ENCODE measurements at regions not wholly inside any gene's neighbourhood (a gene's known extent, or its start where the extent isn't known, plus 50 kb on each side); places are given as distances from the start of the nearest gene placed in this dataset.

DNA sequence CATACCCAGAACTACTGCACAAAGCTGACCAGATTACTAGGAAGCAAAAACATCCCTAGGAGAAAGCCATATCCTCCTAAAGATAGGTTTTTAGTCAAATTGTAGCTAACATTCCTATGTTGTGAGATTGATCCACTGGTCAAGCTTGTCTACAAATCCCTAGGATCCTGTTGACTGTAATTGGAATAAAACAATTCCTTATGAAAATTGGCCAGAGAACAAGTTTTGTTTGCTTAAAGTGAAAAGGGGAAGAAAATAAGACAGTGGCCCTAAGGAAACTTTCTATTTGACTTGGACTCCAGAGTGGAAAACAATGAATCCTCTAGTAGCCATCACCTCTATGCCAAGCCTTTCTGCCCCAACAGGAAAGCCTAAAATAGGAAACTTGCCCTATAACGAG, 645.2 kb upstream of the USP24 start:
- no peak for ATAC-seq
- DNase-seq: no peak
- Mint-ChIP-seq H3K4me3 (no peak overlapping the region), H3K27me3 (no peaks in the 10 kb centered on the region), H3K27ac (no peak overlapping the region), H3K9me3 (no peaks in the 10 kb centered on the region), H3K4me1 (no peaks in the 10 kb centered on the region)

DNA sequence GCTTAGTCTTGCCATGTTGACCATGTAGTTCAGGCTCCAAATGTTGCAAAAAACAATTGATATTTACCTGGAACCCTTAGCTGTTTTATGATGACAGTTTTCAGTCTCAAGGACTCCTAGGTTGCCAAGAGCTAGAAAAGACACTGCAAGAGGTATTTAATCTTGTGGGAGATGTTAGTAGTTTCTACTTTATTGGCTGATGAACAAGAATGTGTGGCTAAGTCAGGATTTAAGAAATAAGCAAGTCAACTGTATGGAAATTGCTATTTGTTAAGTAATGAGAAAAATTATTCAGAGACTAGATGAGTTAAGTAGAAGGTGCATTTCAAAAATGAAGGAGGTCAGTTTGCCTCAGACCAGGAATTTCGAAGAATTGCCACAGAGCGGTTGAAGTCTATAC, 639.7 kb upstream of the USP24 start:
- Mint-ChIP-seq H3K9me3 (no peaks in the 10 kb centered on the region), H3K4me3 (no peak overlapping the region), H3K4me1 (no peaks in the 10 kb centered on the region), H3K27me3 (no peaks in the 10 kb centered on the region), H3K27ac (no peak overlapping the region)
- ATAC-seq: no peak
- DNase-seq: no peak

GRCh38 chr1:55848906-55849305, 633.7 kb upstream of the USP24 start:
- Mint-ChIP-seq H3K27ac (no peak overlapping the region), H3K4me1 (no peaks in the 10 kb centered on the region), H3K27me3 (no peaks in the 10 kb centered on the region), H3K9me3 (no peaks in the 10 kb centered on the region), H3K4me3 (no peak overlapping the region)
- ATAC-seq: no peak
- no peak for DNase-seq

GRCh38 chr1:55846051-55846450, 630.9 kb upstream of the USP24 start:
- DNase-seq (no peak), ATAC-seq (no peak)
- no peaks in the 10 kb centered on the region for H3K4me1 Mint-ChIP-seq
- H3K27me3 Mint-ChIP-seq: no peaks in the 10 kb centered on the region
- H3K4me3 Mint-ChIP-seq: no peak overlapping the region
- H3K27ac Mint-ChIP-seq: no peak overlapping the region
- H3K9me3 Mint-ChIP-seq: no peaks in the 10 kb centered on the region

- Mint-ChIP-seq H3K27ac (no peak overlapping the region), H3K9me3 (no peaks in the 10 kb centered on the region), H3K4me3 (no peak overlapping the region), H3K4me1 (no peaks in the 10 kb centered on the region), H3K27me3 (peaks cover 8% of the 10 kb centered on the region)
- DNase-seq: no peak
- ATAC-seq: no peak
Observed at GRCh38 chr1:55844322-55844721, 629.2 kb upstream of the USP24 start.

GRCh38 chr1:55839626-55840025, 624.5 kb upstream of the USP24 start:
- ATAC-seq: no peak
- DNase-seq: no peak
- H3K4me3 Mint-ChIP-seq: no peak overlapping the region
- H3K27me3 Mint-ChIP-seq: peaks cover 17% of the 10 kb centered on the region
- no peaks in the 10 kb centered on the region for H3K9me3 Mint-ChIP-seq
- no peak overlapping the region for H3K27ac Mint-ChIP-seq
- H3K4me1 Mint-ChIP-seq: no peaks in the 10 kb centered on the region

DNA sequence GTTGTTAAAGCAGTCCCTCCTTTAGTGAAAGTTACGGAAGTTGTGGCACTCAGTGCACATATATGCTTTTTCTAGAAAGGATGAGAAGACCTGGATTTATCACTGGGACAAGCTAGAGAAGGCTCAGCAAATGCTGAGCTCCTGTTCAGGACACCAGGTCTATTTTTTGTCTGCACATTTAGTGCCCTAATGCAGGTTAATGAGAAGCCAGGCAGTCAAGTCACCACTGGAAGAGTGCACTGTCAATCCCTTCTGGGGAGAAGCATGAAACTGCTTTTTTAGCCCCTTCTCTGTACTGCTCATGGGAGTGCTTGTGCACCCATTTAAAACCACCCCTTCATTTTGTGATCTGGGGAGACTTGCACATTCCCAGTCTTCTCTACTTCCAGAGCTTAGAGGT, 624.1 kb upstream of the USP24 start:
- Mint-ChIP-seq H3K4me1 (no peaks in the 10 kb centered on the region), H3K9me3 (no peaks in the 10 kb centered on the region), H3K27ac (no peak overlapping the region), H3K27me3 (peaks cover 17% of the 10 kb centered on the region), H3K4me3 (no peak overlapping the region)
- no peak for ATAC-seq
- no peak for DNase-seq

DNA sequence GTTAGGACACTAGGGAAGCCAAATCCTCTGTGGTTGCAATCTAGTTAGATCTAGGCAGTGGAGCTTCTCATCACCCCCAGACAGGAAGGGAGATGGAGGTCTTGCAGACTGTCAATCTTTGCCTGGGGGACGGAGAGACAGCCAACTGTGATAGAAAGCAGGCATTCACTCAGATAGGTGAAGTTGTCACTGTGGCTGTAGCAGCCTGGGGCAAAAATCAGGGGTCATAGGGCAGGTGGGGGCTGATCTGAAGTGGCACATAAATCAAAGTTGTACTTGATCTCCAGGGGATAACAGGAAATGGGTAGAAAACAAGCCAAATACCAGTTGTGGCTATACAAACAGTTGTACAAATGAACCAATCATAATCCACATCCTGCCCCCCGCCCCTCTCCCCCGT, 620.9 kb upstream of the USP24 start:
- DNase-seq (no peak), ATAC-seq (no peak)
- Mint-ChIP-seq H3K9me3 (no peaks in the 10 kb centered on the region), H3K27me3 (peaks cover 22% of the 10 kb centered on the region), H3K4me3 (no peak overlapping the region), H3K27ac (no peak overlapping the region), H3K4me1 (no peaks in the 10 kb centered on the region)

DNA sequence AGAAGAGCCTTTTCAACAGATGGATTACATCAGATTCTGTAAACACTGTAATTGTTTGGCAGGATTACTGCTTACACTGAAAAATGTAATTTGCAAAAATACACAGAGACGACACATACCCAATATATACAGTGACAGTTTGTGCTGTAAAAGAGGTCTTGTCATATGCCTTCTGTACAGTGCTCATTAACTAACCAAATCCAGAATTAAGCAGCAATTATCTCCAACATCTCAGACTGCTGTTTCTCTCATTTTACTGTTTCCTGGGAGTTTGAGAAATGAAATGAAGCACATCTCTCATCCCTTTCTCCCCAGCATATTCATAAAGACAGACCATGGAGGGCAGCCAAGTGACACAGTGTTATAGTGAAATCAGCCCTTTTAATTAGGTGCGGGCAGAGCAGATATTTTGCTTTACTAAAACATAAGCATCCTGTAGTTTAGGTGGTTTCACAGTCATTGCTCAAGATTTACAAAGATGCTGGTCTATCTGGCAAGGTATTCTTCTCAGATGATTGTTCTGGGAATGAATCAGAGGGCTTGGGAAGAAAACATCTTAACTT, 618.4 kb upstream of the USP24 start:
- ATAC-seq (no peak), DNase-seq (no peak)
- Mint-ChIP-seq H3K27me3 (peaks cover 13% of the 10 kb centered on the region), H3K27ac (no peak overlapping the region), H3K4me3 (no peak overlapping the region), H3K4me1 (no peaks in the 10 kb centered on the region), H3K9me3 (no peaks in the 10 kb centered on the region)

DNA sequence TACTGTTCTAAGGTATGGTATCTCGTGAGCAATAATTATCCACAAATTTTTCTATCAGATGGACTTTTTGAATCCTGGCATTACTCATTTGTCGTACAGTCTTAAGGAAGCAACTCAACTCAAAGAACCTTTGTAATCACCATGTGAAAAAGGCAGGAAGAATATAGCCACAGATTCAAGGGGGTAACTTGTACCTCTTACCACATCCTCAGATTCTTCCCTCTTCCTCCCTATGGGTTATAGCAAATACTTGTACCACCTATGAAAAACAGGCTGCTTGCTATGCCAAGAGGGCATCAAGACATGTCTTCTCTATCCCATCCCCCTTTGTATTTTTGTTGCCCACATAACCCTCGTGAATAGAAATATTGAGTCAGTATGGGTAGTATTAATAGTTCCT, 616.6 kb upstream of the USP24 start:
- peaks cover 13% of the 10 kb centered on the region for H3K27me3 Mint-ChIP-seq
- no peak overlapping the region for H3K27ac Mint-ChIP-seq
- no peaks in the 10 kb centered on the region for H3K9me3 Mint-ChIP-seq
- H3K4me1 Mint-ChIP-seq: no peaks in the 10 kb centered on the region
- no peak for DNase-seq
- H3K4me3 Mint-ChIP-seq: no peak overlapping the region
- ATAC-seq: no peak

DNA sequence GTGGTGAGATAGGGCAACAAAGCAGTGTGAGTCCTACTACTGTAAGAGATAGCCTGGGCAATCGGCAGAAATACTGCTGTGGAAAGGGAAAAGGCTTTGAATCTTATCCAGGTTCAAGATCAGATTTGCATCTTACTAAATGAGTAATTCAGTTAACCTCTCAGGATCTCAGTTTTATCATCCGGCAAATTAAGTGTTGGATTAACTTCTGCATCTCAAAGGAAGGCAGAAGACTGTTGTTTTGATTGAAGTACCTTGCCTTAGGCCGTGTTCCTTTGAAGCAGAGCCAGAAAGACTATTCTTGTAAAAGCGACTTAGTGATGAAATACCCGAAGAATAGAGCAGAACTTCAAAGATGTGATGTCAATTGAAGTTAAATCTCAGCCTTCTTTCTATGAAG, 612.9 kb upstream of the USP24 start:
- no peak overlapping the region for H3K4me3 Mint-ChIP-seq
- H3K4me1 Mint-ChIP-seq: no peaks in the 10 kb centered on the region
- peaks cover 8% of the 10 kb centered on the region for H3K27me3 Mint-ChIP-seq
- no peak overlapping the region for H3K27ac Mint-ChIP-seq
- H3K9me3 Mint-ChIP-seq: no peaks in the 10 kb centered on the region
- ATAC-seq: no peak
- no peak for DNase-seq

DNA sequence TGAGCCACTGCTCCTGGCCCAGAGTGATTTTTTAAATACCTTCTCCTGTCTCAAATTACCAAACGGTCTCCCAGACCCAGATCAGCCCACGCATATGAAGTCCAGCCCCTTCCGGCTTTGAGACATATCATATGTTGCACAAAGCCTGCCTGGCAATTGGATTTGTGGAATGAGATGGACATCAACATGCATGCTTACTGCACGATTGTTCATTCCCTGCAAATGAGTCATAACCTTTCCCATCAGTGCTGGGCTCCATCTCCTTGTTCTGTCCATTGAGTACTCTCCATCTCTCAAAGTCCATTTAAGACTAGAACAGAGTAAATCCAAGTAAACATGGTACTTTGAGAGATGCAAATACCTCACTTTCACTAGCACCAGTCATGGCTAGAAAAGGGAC, 612.2 kb upstream of the USP24 start:
- Mint-ChIP-seq H3K27ac (no peak overlapping the region), H3K4me1 (no peaks in the 10 kb centered on the region), H3K9me3 (no peaks in the 10 kb centered on the region), H3K27me3 (peaks cover 8% of the 10 kb centered on the region), H3K4me3 (no peak overlapping the region)
- no peak for DNase-seq
- no peak for ATAC-seq

- H3K9me3 Mint-ChIP-seq: no peaks in the 10 kb centered on the region
- no peak overlapping the region for H3K27ac Mint-ChIP-seq
- H3K4me1 Mint-ChIP-seq: no peaks in the 10 kb centered on the region
- H3K4me3 Mint-ChIP-seq: no peak overlapping the region
- ATAC-seq (no peak), DNase-seq (no peak)
- peaks cover 15% of the 10 kb centered on the region for H3K27me3 Mint-ChIP-seq
Observed at GRCh38 chr1:55826381-55827080, 611.4 kb upstream of the USP24 start.

- Mint-ChIP-seq H3K27me3 (peaks cover 16% of the 10 kb centered on the region), H3K4me1 (no peaks in the 10 kb centered on the region), H3K9me3 (no peaks in the 10 kb centered on the region), H3K27ac (no peak overlapping the region), H3K4me3 (no peak overlapping the region)
- ATAC-seq (no peak), DNase-seq (no peak)
Observed at GRCh38 chr1:55825461-55825860, 610.3 kb upstream of the USP24 start.

DNA sequence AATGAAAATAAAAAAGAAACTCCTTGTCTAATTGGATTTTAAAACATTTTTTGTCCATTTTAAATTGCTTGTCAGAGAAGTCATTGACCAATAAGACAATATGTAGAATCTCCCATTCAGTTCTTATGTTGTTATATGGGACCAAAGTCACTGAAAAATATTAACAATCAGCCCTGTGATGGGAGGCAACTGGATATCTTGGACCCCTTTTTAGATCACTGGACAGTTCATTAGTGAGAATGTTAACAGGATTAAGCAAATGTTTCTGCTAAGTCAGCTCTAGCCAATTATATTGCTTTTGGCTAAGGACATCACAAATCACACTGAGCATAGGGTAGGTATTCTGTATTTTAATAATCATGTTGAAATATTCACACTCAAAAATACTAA, 609.1 kb upstream of the USP24 start:
- no peak overlapping the region for H3K4me3 Mint-ChIP-seq
- peaks cover 16% of the 10 kb centered on the region for H3K27me3 Mint-ChIP-seq
- no peak overlapping the region for H3K27ac Mint-ChIP-seq
- H3K4me1 Mint-ChIP-seq: no peaks in the 10 kb centered on the region
- DNase-seq (no peak), ATAC-seq (no peak)
- no peaks in the 10 kb centered on the region for H3K9me3 Mint-ChIP-seq

DNA sequence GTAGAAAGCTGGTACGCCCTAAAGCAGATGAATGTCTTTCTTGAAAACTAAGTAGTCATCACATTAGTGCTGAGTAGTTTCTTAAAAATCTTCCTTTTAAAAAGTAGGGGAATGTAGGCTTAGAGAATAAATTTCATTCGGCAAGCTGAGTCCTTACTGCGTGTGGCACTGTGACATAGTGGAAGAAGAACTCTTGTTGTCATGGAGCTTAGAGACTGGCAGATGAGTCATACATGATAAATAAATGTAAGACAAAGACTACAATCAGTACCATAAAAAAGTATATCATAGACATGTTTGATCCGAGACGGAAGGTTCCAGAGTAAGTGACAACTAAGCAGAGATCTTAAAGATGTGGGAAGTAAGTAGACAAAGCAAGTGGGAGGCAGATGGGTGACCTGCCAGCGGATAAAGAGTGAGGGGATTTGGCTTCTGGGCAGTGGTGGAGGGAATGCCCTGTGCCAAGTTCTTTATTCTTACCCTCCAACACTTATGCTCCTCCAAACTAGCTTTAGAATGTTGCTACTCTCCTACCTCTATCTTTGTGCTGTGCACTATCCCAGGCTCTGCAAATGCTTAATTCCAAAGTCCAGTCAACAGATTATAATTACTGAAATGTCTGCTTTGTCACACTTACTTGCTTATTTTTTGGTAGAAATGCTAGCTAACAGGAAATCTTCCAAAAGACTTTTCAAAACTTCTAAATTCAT, 608.5 kb upstream of the USP24 start:
- H3K4me1 Mint-ChIP-seq: no peaks in the 10 kb centered on the region
- no peak overlapping the region for H3K4me3 Mint-ChIP-seq
- ATAC-seq (no peak), DNase-seq (no peak)
- H3K27me3 Mint-ChIP-seq: peaks cover 16% of the 10 kb centered on the region
- no peak overlapping the region for H3K27ac Mint-ChIP-seq
- H3K9me3 Mint-ChIP-seq: no peaks in the 10 kb centered on the region

GRCh38 chr1:55822891-55823290, 607.7 kb upstream of the USP24 start:
- Mint-ChIP-seq H3K4me3 (no peak overlapping the region), H3K9me3 (no peaks in the 10 kb centered on the region), H3K27me3 (peaks cover 16% of the 10 kb centered on the region), H3K27ac (no peak overlapping the region), H3K4me1 (no peaks in the 10 kb centered on the region)
- DNase-seq (no peak), ATAC-seq (no peak)
